ENCODE measurements at regions not wholly inside any gene's neighbourhood (a gene's known extent, or its start where the extent isn't known, plus 50 kb on each side); places are given as distances from the start of the nearest gene placed in this dataset.
"Not testable (repeated sequence)": the region's sequence is repeated elsewhere in the genome, so short reads cannot be mapped to it uniquely, and the experiment has no call there.

DNA sequence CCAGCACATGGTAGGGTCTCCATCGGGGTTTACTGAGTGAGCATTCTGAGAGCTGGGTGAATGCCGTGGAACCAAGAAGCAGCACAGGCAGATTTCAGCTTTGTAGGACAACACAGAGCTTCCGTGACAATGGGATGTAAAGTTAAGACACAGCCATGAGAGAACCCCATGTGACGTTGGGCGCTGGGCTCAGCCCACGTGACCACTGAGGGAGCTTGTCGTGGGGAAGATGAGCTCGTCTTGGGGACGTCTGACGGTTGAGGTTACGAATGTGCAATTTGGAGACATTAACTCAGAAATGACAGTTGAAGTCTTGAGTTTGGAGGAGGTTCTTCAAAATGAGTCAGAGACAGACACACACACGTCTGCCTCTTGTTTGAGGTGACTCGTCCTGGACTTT, 51.5 kb upstream of the MUC20 start:
- no CpG with 5 or more reads among the region's 13 CpGs for WGBS (ENCODE audit: insufficient coverage, insufficient read length)
- H3K4me1 ChIP-seq (ENCODE audit: control insufficient read depth, insufficient read depth, low read length); H3K4me3 ChIP-seq (ENCODE audit: low read length); DNase-seq (ENCODE audit: low read depth, low spot score); H3K27ac ChIP-seq (ENCODE audit: low read length); H3K9me3 ChIP-seq (ENCODE audit: control insufficient read depth, insufficient read depth, low read length); H3K36me3 ChIP-seq (ENCODE audit: control insufficient read depth, insufficient read depth, low read length); H3K27me3 ChIP-seq (ENCODE audit: control insufficient read depth, insufficient read depth, low read length): not testable (repeated sequence)

DNA sequence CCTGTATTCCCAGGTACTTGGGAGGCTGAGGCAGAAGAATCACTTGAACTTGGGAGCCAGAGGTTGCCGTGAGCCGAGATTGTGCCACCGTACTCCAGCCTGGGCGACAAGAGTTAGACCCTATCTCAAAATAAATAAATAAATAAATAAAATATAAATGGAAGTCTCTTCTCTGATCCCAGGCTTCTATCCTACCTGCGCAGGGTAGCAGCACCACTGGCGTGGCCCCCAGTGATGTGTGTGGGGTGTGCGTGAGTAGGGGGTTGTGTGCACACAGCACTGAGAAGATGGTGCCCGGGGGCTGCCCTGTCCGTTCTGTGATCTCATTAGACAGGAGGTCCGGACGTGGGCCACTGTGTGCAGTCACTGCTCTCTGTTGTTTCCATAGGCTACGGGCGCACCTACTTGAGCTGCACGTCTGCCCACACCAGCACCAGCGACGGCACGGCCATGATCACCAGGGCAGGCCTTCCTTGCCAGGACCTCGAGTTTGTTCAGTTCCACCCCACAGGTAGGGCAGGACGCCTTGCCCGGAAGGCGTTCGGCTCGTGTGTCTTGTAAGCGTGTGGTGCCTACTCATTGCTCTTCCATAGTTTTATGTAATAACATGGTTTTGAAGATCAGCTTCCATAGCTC, 52.5 kb upstream of the MUC20 start:
- H3K4me3 ChIP-seq (ENCODE audit: low read length); H3K4me1 ChIP-seq (ENCODE audit: control insufficient read depth, insufficient read depth, low read length); H3K36me3 ChIP-seq (ENCODE audit: control insufficient read depth, insufficient read depth, low read length); DNase-seq (ENCODE audit: low read depth, low spot score); H3K9me3 ChIP-seq (ENCODE audit: control insufficient read depth, insufficient read depth, low read length); H3K27me3 ChIP-seq (ENCODE audit: control insufficient read depth, insufficient read depth, low read length); H3K27ac ChIP-seq (ENCODE audit: low read length): not testable (repeated sequence)
- WGBS (ENCODE audit: insufficient coverage, insufficient read length) = no CpG with 5 or more reads among the region's 24 CpGs

- H3K27me3 ChIP-seq (ENCODE audit: control insufficient read depth, insufficient read depth, low read length); H3K9me3 ChIP-seq (ENCODE audit: control insufficient read depth, insufficient read depth, low read length); DNase-seq (ENCODE audit: low read depth, low spot score); H3K4me1 ChIP-seq (ENCODE audit: control insufficient read depth, insufficient read depth, low read length); H3K4me3 ChIP-seq (ENCODE audit: low read length); H3K27ac ChIP-seq (ENCODE audit: low read length); H3K36me3 ChIP-seq (ENCODE audit: control insufficient read depth, insufficient read depth, low read length): not testable (repeated sequence)
- WGBS (ENCODE audit: insufficient coverage, insufficient read length) = no CpG with 5 or more reads among the region's 19 CpGs
Measured at GRCh38 chr3:195665311-195665710, 55.5 kb upstream of the MUC20 start.

DNA sequence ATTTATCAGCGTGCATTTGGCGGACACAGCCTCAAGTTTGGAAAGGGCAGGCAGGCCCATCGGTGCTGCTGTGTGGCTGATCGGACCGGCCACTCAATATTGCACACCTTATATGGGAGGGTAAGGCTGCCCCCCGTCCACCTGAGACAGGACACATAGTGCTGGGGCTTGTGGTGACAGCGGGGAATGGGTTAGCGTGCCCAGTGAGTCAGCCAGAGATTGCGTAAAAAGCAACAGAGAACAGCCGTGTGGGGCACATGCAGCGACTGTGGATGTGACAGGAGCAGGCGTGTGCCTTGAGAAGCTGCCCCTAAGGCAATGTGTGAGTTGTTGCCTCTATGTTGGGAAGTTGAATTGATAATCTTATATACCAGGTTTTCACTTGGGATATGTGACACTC, 56.6 kb upstream of the MUC20 start:
- not testable (repeated sequence) for DNase-seq (ENCODE audit: low read depth, low spot score)

DNA sequence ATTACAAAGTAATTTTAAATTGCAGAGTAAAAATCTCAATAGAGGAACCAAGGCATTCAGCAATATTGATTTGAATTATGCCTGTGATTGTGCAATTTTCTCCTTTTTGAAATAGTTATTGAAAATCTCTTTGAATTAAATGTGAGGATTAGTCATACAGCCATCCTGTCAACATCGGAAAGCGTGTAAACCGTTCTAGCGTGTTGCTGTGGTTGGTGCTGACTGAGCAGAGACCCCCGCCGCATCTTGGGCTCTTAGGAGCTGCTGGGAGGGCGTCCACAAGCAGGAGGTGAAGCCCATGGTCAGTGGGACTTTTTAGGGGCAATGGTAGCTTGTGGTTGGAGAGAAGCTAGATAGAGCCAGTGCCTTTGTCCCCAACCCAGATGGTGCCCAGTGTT, 61.6 kb upstream of the MUC20 start:
- H3K4me1 ChIP-seq (ENCODE audit: control insufficient read depth, insufficient read depth, low read length) = not testable (repeated sequence)

More for the DNA sequence above, 56.6 kb upstream of the MUC20 start:
- H3K36me3 ChIP-seq (ENCODE audit: control insufficient read depth, insufficient read depth, low read length); H3K9me3 ChIP-seq (ENCODE audit: control insufficient read depth, insufficient read depth, low read length); H3K27ac ChIP-seq (ENCODE audit: low read length); H3K4me3 ChIP-seq (ENCODE audit: low read length); H3K4me1 ChIP-seq (ENCODE audit: control insufficient read depth, insufficient read depth, low read length); H3K27me3 ChIP-seq (ENCODE audit: control insufficient read depth, insufficient read depth, low read length): not testable (repeated sequence)
- WGBS (ENCODE audit: insufficient coverage, insufficient read length) = no CpG with 5 or more reads among the region's 12 CpGs

GRCh38 chr3:195658381-195659135, 62.2 kb upstream of the MUC20 start:
- WGBS (ENCODE audit: insufficient coverage, insufficient read length) = no CpG with 5 or more reads among the region's 53 CpGs
- H3K4me1 ChIP-seq (ENCODE audit: control insufficient read depth, insufficient read depth, low read length); H3K36me3 ChIP-seq (ENCODE audit: control insufficient read depth, insufficient read depth, low read length); H3K27ac ChIP-seq (ENCODE audit: low read length); H3K27me3 ChIP-seq (ENCODE audit: control insufficient read depth, insufficient read depth, low read length); H3K9me3 ChIP-seq (ENCODE audit: control insufficient read depth, insufficient read depth, low read length); DNase-seq (ENCODE audit: low read depth, low spot score): not testable (repeated sequence)
- H3K4me3 ChIP-seq (ENCODE audit: low read length) = peak overlapping the region; percentile 38; the same call in 1 of the 2 replicates

More for the DNA sequence above, 61.6 kb upstream of the MUC20 start:
- not testable (repeated sequence) for H3K27me3 ChIP-seq (ENCODE audit: control insufficient read depth, insufficient read depth, low read length); H3K27ac ChIP-seq (ENCODE audit: low read length); H3K36me3 ChIP-seq (ENCODE audit: control insufficient read depth, insufficient read depth, low read length); H3K4me3 ChIP-seq (ENCODE audit: low read length); H3K9me3 ChIP-seq (ENCODE audit: control insufficient read depth, insufficient read depth, low read length); DNase-seq (ENCODE audit: low read depth, low spot score)
- WGBS (ENCODE audit: insufficient coverage, insufficient read length) = no CpG with 5 or more reads among the region's 7 CpGs

GRCh38 chr3:195657475-195658372, 63.1 kb upstream of the MUC20 start:
- H3K36me3 ChIP-seq (ENCODE audit: control insufficient read depth, insufficient read depth, low read length); H3K4me1 ChIP-seq (ENCODE audit: control insufficient read depth, insufficient read depth, low read length); H3K27ac ChIP-seq (ENCODE audit: low read length); H3K27me3 ChIP-seq (ENCODE audit: control insufficient read depth, insufficient read depth, low read length); H3K9me3 ChIP-seq (ENCODE audit: control insufficient read depth, insufficient read depth, low read length): not testable (repeated sequence)
- peak overlapping the region; percentile 78; the same call in 1 of the 2 replicates for H3K4me3 ChIP-seq (ENCODE audit: low read length)
- peak; percentile 45 for DNase-seq (ENCODE audit: low read depth, low spot score)
- WGBS (ENCODE audit: insufficient coverage, insufficient read length) = no CpG with 5 or more reads among the region's 99 CpGs

GRCh38 chr3:195656091-195656490, 64.7 kb upstream of the MUC20 start:
- not testable (repeated sequence) for H3K27ac ChIP-seq (ENCODE audit: low read length); H3K36me3 ChIP-seq (ENCODE audit: control insufficient read depth, insufficient read depth, low read length); H3K4me3 ChIP-seq (ENCODE audit: low read length); H3K4me1 ChIP-seq (ENCODE audit: control insufficient read depth, insufficient read depth, low read length); H3K9me3 ChIP-seq (ENCODE audit: control insufficient read depth, insufficient read depth, low read length); H3K27me3 ChIP-seq (ENCODE audit: control insufficient read depth, insufficient read depth, low read length); DNase-seq (ENCODE audit: low read depth, low spot score)
- WGBS (ENCODE audit: insufficient coverage, insufficient read length) = no CpG with 5 or more reads among the region's 16 CpGs

GRCh38 chr3:195654746-195655145, 66.0 kb upstream of the MUC20 start:
- WGBS (ENCODE audit: insufficient coverage, insufficient read length) = no CpG with 5 or more reads among the region's 10 CpGs

DNA sequence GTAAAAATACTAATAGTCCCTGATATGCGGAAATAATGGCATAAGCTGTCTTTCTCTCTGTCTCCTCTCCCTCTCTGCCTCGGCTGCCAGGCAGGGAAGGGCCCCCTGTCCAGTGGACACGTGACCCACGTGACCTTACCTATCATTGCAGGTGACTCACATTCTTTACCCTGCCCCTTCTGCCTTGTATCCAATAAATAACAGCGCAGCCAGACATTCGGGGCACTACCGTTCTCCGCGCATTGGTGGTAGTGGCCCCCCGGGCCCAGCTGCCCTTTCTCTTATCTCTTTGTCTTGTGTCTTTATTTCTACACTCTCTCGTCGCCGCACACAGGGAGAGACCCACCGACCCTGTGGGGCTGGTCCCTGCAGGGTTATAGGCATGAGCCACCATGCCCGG, 66.6 kb upstream of the MUC20 start:
- not testable (repeated sequence) for DNase-seq (ENCODE audit: low read depth, low spot score); H3K4me1 ChIP-seq (ENCODE audit: control insufficient read depth, insufficient read depth, low read length); H3K36me3 ChIP-seq (ENCODE audit: control insufficient read depth, insufficient read depth, low read length); H3K27me3 ChIP-seq (ENCODE audit: control insufficient read depth, insufficient read depth, low read length); H3K27ac ChIP-seq (ENCODE audit: low read length); H3K4me3 ChIP-seq (ENCODE audit: low read length); H3K9me3 ChIP-seq (ENCODE audit: control insufficient read depth, insufficient read depth, low read length)
- WGBS (ENCODE audit: insufficient coverage, insufficient read length) = no CpG with 5 or more reads among the region's 15 CpGs

More at GRCh38 chr3:195654746-195655145, 66.0 kb upstream of the MUC20 start:
- not testable (repeated sequence) for H3K27me3 ChIP-seq (ENCODE audit: control insufficient read depth, insufficient read depth, low read length); H3K4me3 ChIP-seq (ENCODE audit: low read length); DNase-seq (ENCODE audit: low read depth, low spot score); H3K27ac ChIP-seq (ENCODE audit: low read length); H3K9me3 ChIP-seq (ENCODE audit: control insufficient read depth, insufficient read depth, low read length); H3K4me1 ChIP-seq (ENCODE audit: control insufficient read depth, insufficient read depth, low read length); H3K36me3 ChIP-seq (ENCODE audit: control insufficient read depth, insufficient read depth, low read length)

Measured in iPS DF 6.9 (cell line).